H9 (cell line): ENCODE measurements at regions not wholly inside any gene's neighbourhood (a gene's known extent, or its start where the extent isn't known, plus 50 kb on each side); places are given as distances from the start of the nearest gene placed in this dataset.

Experiments
- DNase-seq: peaks from one replicate; pipeline ENCODE4 v3.0.0-alpha.2; 2017
- H2AFZ ChIP-seq: one replicate; pipeline ENCODE4 v1.6.1; 2013; ENCODE audit warnings: mild to moderate bottlenecking, low read length, control low read depth, moderate library complexity
- H2AK5ac ChIP-seq: 2 replicates; pipeline ENCODE4 v1.6.1; 2013; ENCODE audit warnings: low read length, control low read depth, mixed read lengths; ENCODE audit not compliant: insufficient read length
- H2BK120ac ChIP-seq: one replicate; pipeline ENCODE4 v1.6.1; 2013; ENCODE audit warnings: low read depth, mild to moderate bottlenecking, low read length, control low read depth, inconsistent platforms; ENCODE audit not compliant: poor library complexity, severe bottlenecking
- H2BK12ac ChIP-seq: 2 replicates; pipeline ENCODE4 v1.6.1; 2013; ENCODE audit warnings: low read length, control low read depth, mixed read lengths, low read depth; ENCODE audit not compliant: insufficient read length
- H2BK15ac ChIP-seq: 2 replicates; pipeline ENCODE4 v1.6.1; 2013; ENCODE audit warnings: low read depth, low read length, control low read depth
- H2BK20ac ChIP-seq: one replicate; pipeline ENCODE4 v1.6.1; 2013; ENCODE audit warnings: low read depth, mild to moderate bottlenecking, low read length, control low read depth, inconsistent platforms; ENCODE audit not compliant: poor library complexity, severe bottlenecking
- H2BK5ac ChIP-seq: 2 replicates; pipeline ENCODE4 v1.6.1; 2013; ENCODE audit warnings: low read length, control low read depth, mixed read lengths; ENCODE audit not compliant: insufficient read length
- H3K14ac ChIP-seq: 2 replicates; pipeline ENCODE4 v1.6.1; 2013; ENCODE audit warnings: low read length, control low read depth; ENCODE audit not compliant: insufficient read depth
- H3K18ac ChIP-seq: 2 replicates; pipeline ENCODE4 v1.6.1; 2013; ENCODE audit warnings: low read depth, mild to moderate bottlenecking, mixed read lengths, low read length, control low read depth; ENCODE audit not compliant: insufficient read length
- H3K23ac ChIP-seq: 2 replicates; pipeline ENCODE4 v1.6.1; 2013; ENCODE audit warnings: low read length, control low read depth, mixed read lengths, low read depth; ENCODE audit not compliant: insufficient read length
- H3K23me2 ChIP-seq: 2 replicates; pipeline ENCODE4 v1.6.1; 2013; ENCODE audit warnings: low read depth, mild to moderate bottlenecking, mixed read lengths, low read length, control low read depth; ENCODE audit not compliant: insufficient read length, poor library complexity, severe bottlenecking
- H3K27ac ChIP-seq: 2 replicates; pipeline ENCODE4 v1.5.1; 2013; ENCODE audit warnings: low read length, control low read depth, mixed read lengths, low read depth; ENCODE audit not compliant: insufficient read length
- H3K27me3 ChIP-seq: 2 replicates; pipeline ENCODE4 v1.6.1; 2013; ENCODE audit warnings: low read length, control low read depth, inconsistent platforms; ENCODE audit not compliant: insufficient read depth
- H3K4ac ChIP-seq: 2 replicates; pipeline ENCODE4 v1.6.1; 2013; ENCODE audit warnings: low read depth, mild to moderate bottlenecking, control low read depth, inconsistent platforms, low read length, moderate library complexity
- H3K4me1 ChIP-seq: 2 replicates; pipeline ENCODE4 v1.6.1; 2013; ENCODE audit warnings: low read length, control low read depth, inconsistent platforms; ENCODE audit not compliant: insufficient read depth
- H3K4me2 ChIP-seq: 2 replicates; pipeline ENCODE4 v1.6.1; 2013; ENCODE audit warnings: low read length, control low read depth, mixed read lengths; ENCODE audit not compliant: insufficient read length, insufficient read depth
- H3K56ac ChIP-seq: 2 replicates; pipeline ENCODE4 v1.6.1; 2013; ENCODE audit warnings: low read depth, mild to moderate bottlenecking, mixed read lengths, low read length, control low read depth; ENCODE audit not compliant: insufficient read length
- H3K79me1 ChIP-seq: 2 replicates; pipeline ENCODE4 v1.6.1; 2013; ENCODE audit warnings: low read depth, mild to moderate bottlenecking, moderate library complexity, low read length, control low read depth, inconsistent platforms; ENCODE audit not compliant: insufficient read depth, poor library complexity, severe bottlenecking
- H3K79me2 ChIP-seq: 2 replicates; pipeline ENCODE4 v1.6.1; 2013; ENCODE audit warnings: low read length, control low read depth, inconsistent platforms; ENCODE audit not compliant: insufficient read depth
- H3K9ac ChIP-seq: 2 replicates; pipeline ENCODE4 v1.6.1; 2013; ENCODE audit warnings: low read length, control low read depth, mixed read lengths; ENCODE audit not compliant: insufficient read length; ENCODE audit errors: extremely low read depth
- H3K9me3 ChIP-seq: one replicate; pipeline ENCODE4 v1.6.1; 2013; ENCODE audit warnings: low read depth, low read length, inconsistent platforms; ENCODE audit not compliant: control insufficient read depth
- H3T11ph ChIP-seq: one replicate; pipeline ENCODE4 v1.6.1; 2013; ENCODE audit warnings: mild to moderate bottlenecking, low read length, control low read depth, inconsistent platforms
- H4K20me1 ChIP-seq: one replicate; pipeline ENCODE4 v1.6.1; 2013; ENCODE audit not compliant: control insufficient read depth, insufficient read length, insufficient read depth
- H4K5ac ChIP-seq: 2 replicates; pipeline ENCODE4 v1.6.1; 2013; ENCODE audit warnings: low read depth, mild to moderate bottlenecking, mixed read lengths, low read length, control low read depth; ENCODE audit not compliant: insufficient read length
- H4K8ac ChIP-seq: replicated peaks from 2 replicates; pipeline ENCODE4 v1.6.1; 2013; ENCODE audit warnings: low read length, control low read depth, mixed read lengths, low read depth; ENCODE audit not compliant: insufficient read length
- H4K91ac ChIP-seq: 2 replicates; pipeline ENCODE4 v1.6.1; 2013; ENCODE audit warnings: low read depth, mild to moderate bottlenecking, moderate library complexity, mixed read lengths, low read length, control low read depth; ENCODE audit not compliant: insufficient read length
- H3K27ac Mint-ChIP-seq, 3 experiments: 2 replicates in 2 of 3; 3 replicates in 1 of 3; pipeline ENCODE4 v1.8.0; 2020 to 2021; ENCODE audit warnings: mixed read lengths in 3 of 3, mild to moderate bottlenecking in 1 of 3, moderate library complexity in 1 of 3
- H3K27me3 Mint-ChIP-seq: 2 replicates; pipeline ENCODE4 v1.8.0; 2021; ENCODE audit warnings: low read depth, mild to moderate bottlenecking, moderate library complexity, mixed read lengths
- H3K36me3 Mint-ChIP-seq, 3 experiments: 2 replicates in 2 of 3; 3 replicates in 1 of 3; pipeline ENCODE4 v1.8.0; 2020 to 2021; ENCODE audit warnings: low read depth in 3 of 3, mixed read lengths in 3 of 3; ENCODE audit not compliant: insufficient read depth in 1 of 3
- H3K4me1 Mint-ChIP-seq, 2 experiments: 2 replicates each; pipeline ENCODE4 v1.8.0; 2020; ENCODE audit warnings: mixed read lengths in 2 of 2
- H3K4me3 Mint-ChIP-seq, 2 experiments: 2 replicates in 1 of 2; 3 replicates in 1 of 2; pipeline ENCODE4 v1.8.0; 2020 to 2021; ENCODE audit warnings: mild to moderate bottlenecking in 2 of 2, mixed read lengths in 2 of 2, moderate library complexity in 1 of 2
- H3K9me3 Mint-ChIP-seq, 2 experiments: 2 replicates in 1 of 2; 3 replicates in 1 of 2; pipeline ENCODE4 v1.8.0; 2020; ENCODE audit warnings: mild to moderate bottlenecking in 2 of 2, mixed read lengths in 2 of 2, moderate library complexity in 1 of 2
- WGBS: extraction: QIAGEN DNeasy Blood & Tissue Kit; methylation state at CpG from one replicate; pipeline ENCODE4 v1.1.7; 2013; ENCODE audit warnings: missing lambda C conversion rate, low lambda C conversion rate, mixed read lengths; ENCODE audit not compliant: insufficient read length; ENCODE audit errors: extremely low coverage; 5-methylcytosine and 5-hydroxymethylcytosine counted together
- TF ChIP-seq, protein P1 (sequence below): fragments of 200-600 bp; sonication (generic); conservative IDR thresholded peaks from 3 replicates; pipeline ENCODE4 v1.8.0; 2021; ENCODE audit warnings: antibody characterized with exemption, mild to moderate bottlenecking

DNA sequence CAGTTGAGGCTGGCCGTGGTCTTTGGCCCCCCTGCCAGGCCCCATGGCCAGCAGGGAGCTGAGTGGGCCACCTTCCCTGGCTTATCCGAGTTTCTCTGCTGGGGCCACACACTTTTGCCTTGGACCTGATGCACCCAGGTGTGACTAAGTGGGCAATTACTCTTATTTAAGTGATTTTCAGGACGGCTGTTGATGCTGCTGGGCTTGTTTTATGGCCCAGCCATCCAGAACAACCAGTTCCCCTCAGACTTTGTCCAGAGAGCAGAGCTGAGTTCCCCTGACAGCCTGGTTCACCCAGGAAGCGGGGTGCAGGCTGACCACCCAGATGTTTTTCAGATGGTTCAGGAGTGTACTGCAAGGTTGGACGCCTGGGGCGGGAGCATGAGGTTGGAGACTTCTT lies 68.8 kb downstream of the GLI2 start:
- Histone ChIP-seq H4K91ac (no peak overlapping the region), H4K8ac (no peak overlapping the region), H3K27me3 (no peaks in the 10 kb centered on the region), H2BK12ac (no peak overlapping the region), H2AK5ac (no peak overlapping the region), H3K79me2 (no peaks in the 10 kb centered on the region; the same call in 1 of the 2 replicates), H3K9ac (no peak overlapping the region), H2BK15ac (no peak overlapping the region), H3K4me1 (peaks cover 6% of the 10 kb centered on the region; the same call in 1 of the 2 replicates), H3K56ac (no peak overlapping the region), H2BK120ac (no peak overlapping the region), H4K5ac (no peak overlapping the region), H3K23ac (no peak overlapping the region), H3T11ph (no peak overlapping the region), H2BK20ac (no peak overlapping the region), H3K14ac (no peak overlapping the region), H3K23me2 (no peaks in the 10 kb centered on the region), H4K20me1 (no peaks in the 10 kb centered on the region), H2AFZ (no peak overlapping the region), H3K79me1 (peaks cover 4% of the 10 kb centered on the region), H3K4me2 (no peak overlapping the region), H3K9me3 (no peaks in the 10 kb centered on the region), H3K27ac (no peak overlapping the region), H2BK5ac (no peak overlapping the region), H3K4ac (no peak overlapping the region), H3K18ac (no peak overlapping the region)
- Mint-ChIP-seq H3K36me3 (peaks cover 16 to 54% (median 43%) of the 10 kb centered on the region in 3 experiments; a peak in 6 of 7 replicates), H3K27me3 (no peaks in the 10 kb centered on the region), H3K4me1 (peaks cover 40 to 55% of the 10 kb centered on the region in 2 experiments), H3K9me3 (no peaks in the 10 kb centered on the region), H3K4me3 (no peak overlapping the region; a peak in 1 of 5 replicates), H3K27ac (peak overlapping the region in 1 of 3 experiments; percentile 63; a peak in 1 of 7 replicates)
- WGBS: no CpG with 5 or more reads among the region's 6 CpGs
- TF ChIP-seq, protein P1, sequence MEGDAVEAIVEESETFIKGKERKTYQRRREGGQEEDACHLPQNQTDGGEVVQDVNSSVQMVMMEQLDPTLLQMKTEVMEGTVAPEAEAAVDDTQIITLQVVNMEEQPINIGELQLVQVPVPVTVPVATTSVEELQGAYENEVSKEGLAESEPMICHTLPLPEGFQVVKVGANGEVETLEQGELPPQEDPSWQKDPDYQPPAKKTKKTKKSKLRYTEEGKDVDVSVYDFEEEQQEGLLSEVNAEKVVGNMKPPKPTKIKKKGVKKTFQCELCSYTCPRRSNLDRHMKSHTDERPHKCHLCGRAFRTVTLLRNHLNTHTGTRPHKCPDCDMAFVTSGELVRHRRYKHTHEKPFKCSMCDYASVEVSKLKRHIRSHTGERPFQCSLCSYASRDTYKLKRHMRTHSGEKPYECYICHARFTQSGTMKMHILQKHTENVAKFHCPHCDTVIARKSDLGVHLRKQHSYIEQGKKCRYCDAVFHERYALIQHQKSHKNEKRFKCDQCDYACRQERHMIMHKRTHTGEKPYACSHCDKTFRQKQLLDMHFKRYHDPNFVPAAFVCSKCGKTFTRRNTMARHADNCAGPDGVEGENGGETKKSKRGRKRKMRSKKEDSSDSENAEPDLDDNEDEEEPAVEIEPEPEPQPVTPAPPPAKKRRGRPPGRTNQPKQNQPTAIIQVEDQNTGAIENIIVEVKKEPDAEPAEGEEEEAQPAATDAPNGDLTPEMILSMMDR: no peak
- no peak for DNase-seq
